ENCODE measurements at regions not wholly inside any gene's neighbourhood (a gene's known extent, or its start where the extent isn't known, plus 50 kb on each side); places are given as distances from the start of the nearest gene placed in this dataset.

DNA sequence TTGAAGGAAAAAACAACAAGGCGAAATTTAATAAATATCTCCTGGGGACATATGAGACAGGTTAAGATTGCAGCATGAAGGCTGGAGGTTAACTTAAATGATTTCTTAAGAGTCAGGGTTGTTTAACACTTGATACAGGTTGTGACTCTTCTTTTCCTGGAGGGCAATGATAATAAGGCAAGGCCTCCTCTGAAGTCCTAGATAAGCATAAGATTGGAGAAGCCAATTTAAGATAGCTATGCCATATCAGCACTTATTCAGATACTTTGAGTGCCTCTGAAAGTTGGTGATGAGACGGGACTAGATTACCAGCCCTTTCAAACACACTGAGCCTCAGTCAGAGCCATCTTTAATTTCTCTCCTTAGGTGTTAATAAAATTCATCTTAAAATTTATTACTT, 350.8 kb downstream of the FBXO8 start:
- H3K4me3 ChIP-seq (ENCODE audit: low read length) = no peak overlapping the region
- peaks cover 4% of the 10 kb centered on the region; the same call in 1 of the 2 replicates for H3K27me3 ChIP-seq (ENCODE audit: control insufficient read depth, low read length)
- no peaks in the 10 kb centered on the region for H3K4me1 ChIP-seq (ENCODE audit: control insufficient read depth, low read length)
- no peaks in the 10 kb centered on the region for H3K9me2 ChIP-seq (replicated peaks; ENCODE audit: control insufficient read depth, low read length)
- no peak overlapping the region for H3K27ac ChIP-seq (ENCODE audit: low read depth, low read length)
- H3K9me3 ChIP-seq (ENCODE audit: control insufficient read depth, insufficient read depth, low read length) = no peaks in the 10 kb centered on the region
- no peaks in the 10 kb centered on the region for H3K79me2 ChIP-seq (ENCODE audit: control insufficient read depth, low read length)
- no peaks in the 10 kb centered on the region for H3F3A ChIP-seq (ENCODE audit: control insufficient read depth, insufficient read depth)
- H3K4me2 ChIP-seq (ENCODE audit: low read length) = no peak overlapping the region
- H4K20me1 ChIP-seq (ENCODE audit: control insufficient read depth, insufficient read depth, low read depth, low read length) = no peaks in the 10 kb centered on the region
- H3K36me3 ChIP-seq (ENCODE audit: control insufficient read depth, low read length) = no peaks in the 10 kb centered on the region
- no peak for TF ChIP-seq EZH2phosphoT487 (IDR thresholded peaks at IDR 0.05; ENCODE audit: borderline replicate concordance, low read length)
- TF ChIP-seq, protein P1, sequence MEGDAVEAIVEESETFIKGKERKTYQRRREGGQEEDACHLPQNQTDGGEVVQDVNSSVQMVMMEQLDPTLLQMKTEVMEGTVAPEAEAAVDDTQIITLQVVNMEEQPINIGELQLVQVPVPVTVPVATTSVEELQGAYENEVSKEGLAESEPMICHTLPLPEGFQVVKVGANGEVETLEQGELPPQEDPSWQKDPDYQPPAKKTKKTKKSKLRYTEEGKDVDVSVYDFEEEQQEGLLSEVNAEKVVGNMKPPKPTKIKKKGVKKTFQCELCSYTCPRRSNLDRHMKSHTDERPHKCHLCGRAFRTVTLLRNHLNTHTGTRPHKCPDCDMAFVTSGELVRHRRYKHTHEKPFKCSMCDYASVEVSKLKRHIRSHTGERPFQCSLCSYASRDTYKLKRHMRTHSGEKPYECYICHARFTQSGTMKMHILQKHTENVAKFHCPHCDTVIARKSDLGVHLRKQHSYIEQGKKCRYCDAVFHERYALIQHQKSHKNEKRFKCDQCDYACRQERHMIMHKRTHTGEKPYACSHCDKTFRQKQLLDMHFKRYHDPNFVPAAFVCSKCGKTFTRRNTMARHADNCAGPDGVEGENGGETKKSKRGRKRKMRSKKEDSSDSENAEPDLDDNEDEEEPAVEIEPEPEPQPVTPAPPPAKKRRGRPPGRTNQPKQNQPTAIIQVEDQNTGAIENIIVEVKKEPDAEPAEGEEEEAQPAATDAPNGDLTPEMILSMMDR (IDR thresholded peaks at IDR 0.05; ENCODE audit: low read depth, low read length, poor library complexity, severe bottlenecking) = no peak

DNA sequence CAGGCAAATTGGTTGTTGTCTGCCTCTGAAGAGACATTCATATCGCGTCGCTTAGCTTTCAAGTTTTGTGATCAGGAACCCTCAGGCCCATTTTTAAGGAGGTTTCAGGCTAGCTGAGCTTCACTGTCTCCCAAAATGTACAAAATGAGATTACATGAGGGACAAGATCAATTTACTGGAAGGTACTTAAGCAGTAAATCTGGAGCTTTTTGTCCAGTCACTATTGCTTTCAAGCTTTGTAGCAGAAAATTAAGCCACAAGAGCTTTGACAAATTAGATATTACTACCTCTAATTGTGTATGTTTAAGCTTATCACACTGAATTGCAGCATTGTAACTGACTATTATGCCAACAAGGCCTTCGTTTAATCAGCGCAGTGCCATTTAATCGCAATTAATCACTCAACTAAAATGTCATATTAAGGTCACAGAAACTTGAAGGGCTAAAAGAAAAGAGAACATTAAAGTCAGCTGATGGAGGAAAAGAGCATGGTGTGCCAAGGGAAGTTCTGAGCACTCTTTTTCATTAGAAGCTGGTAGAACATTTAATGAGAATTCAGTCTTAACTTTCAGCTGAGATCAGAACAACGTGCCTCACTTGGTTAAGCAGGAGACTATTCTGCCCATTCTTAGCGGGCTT, 353.0 kb downstream of the FBXO8 start:
- TF ChIP-seq, protein P1 (IDR thresholded peaks at IDR 0.05; ENCODE audit: low read depth, low read length, poor library complexity, severe bottlenecking) = no peak
- TF ChIP-seq EZH2phosphoT487 (IDR thresholded peaks at IDR 0.05; ENCODE audit: borderline replicate concordance, low read length) = no peak
- Histone ChIP-seq H3K4me2 (ENCODE audit: low read length) (no peak overlapping the region), H3K9me3 (ENCODE audit: control insufficient read depth, insufficient read depth, low read length) (no peaks in the 10 kb centered on the region), H4K20me1 (ENCODE audit: control insufficient read depth, insufficient read depth, low read depth, low read length) (no peaks in the 10 kb centered on the region), H3K4me1 (ENCODE audit: control insufficient read depth, low read length) (no peaks in the 10 kb centered on the region), H3K27ac (ENCODE audit: low read depth, low read length) (no peak overlapping the region), H3F3A (ENCODE audit: control insufficient read depth, insufficient read depth) (no peaks in the 10 kb centered on the region), H3K4me3 (ENCODE audit: low read length) (no peak overlapping the region), H3K27me3 (ENCODE audit: control insufficient read depth, low read length) (peaks cover 4% of the 10 kb centered on the region; the same call in 1 of the 2 replicates), H3K9me2 (replicated peaks; ENCODE audit: control insufficient read depth, low read length) (no peaks in the 10 kb centered on the region), H3K36me3 (ENCODE audit: control insufficient read depth, low read length) (no peaks in the 10 kb centered on the region), H3K79me2 (ENCODE audit: control insufficient read depth, low read length) (no peaks in the 10 kb centered on the region)

DNA sequence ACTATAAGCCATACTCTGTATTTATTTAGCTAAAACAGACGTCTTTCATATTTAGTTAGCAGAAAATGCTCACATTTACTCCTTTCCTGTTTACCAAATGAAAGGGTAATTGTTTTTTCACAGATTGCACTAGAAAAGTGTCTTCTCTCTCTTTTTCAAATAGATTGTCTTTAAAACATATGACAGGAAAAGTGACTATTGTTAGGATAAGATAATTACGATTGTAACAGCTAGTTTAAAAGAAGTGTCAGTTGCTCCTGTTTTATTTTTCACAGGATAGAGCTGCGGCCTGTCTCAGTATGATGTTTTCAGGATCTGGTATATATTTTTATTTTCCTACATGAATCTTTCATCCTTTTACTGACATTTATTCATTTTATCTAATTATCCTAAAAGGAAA, 353.5 kb downstream of the FBXO8 start:
- Histone ChIP-seq H3K9me2 (replicated peaks; ENCODE audit: control insufficient read depth, low read length) (no peaks in the 10 kb centered on the region), H4K20me1 (ENCODE audit: control insufficient read depth, insufficient read depth, low read depth, low read length) (no peaks in the 10 kb centered on the region), H3K27ac (ENCODE audit: low read depth, low read length) (no peak overlapping the region), H3K36me3 (ENCODE audit: control insufficient read depth, low read length) (no peaks in the 10 kb centered on the region), H3F3A (ENCODE audit: control insufficient read depth, insufficient read depth) (no peaks in the 10 kb centered on the region), H3K9me3 (ENCODE audit: control insufficient read depth, insufficient read depth, low read length) (no peaks in the 10 kb centered on the region), H3K4me3 (ENCODE audit: low read length) (no peak overlapping the region), H3K79me2 (ENCODE audit: control insufficient read depth, low read length) (no peaks in the 10 kb centered on the region), H3K4me1 (ENCODE audit: control insufficient read depth, low read length) (no peaks in the 10 kb centered on the region), H3K27me3 (ENCODE audit: control insufficient read depth, low read length) (peaks cover 4% of the 10 kb centered on the region; the same call in 1 of the 2 replicates), H3K4me2 (ENCODE audit: low read length) (no peak overlapping the region)
- TF ChIP-seq, protein P1 (IDR thresholded peaks at IDR 0.05; ENCODE audit: low read depth, low read length, poor library complexity, severe bottlenecking) = no peak
- no peak for TF ChIP-seq EZH2phosphoT487 (IDR thresholded peaks at IDR 0.05; ENCODE audit: borderline replicate concordance, low read length)
